GM23248 (cell line): ENCODE measurements at regions not wholly inside any gene's neighbourhood (a gene's known extent, or its start where the extent isn't known, plus 50 kb on each side); places are given as distances from the start of the nearest gene placed in this dataset.

Source experiments
- EZH2 ChIP-seq: fragments of 200-600 bp; sonication (generic); IDR thresholded peaks from 2 replicates; pipeline ENCODE4 v1.6.1; 2018; ENCODE audit warnings: antibody characterized with exemption, mild to moderate bottlenecking; ENCODE audit not compliant: insufficient read depth, poor library complexity, severe bottlenecking
- EZH2phosphoT487 ChIP-seq: fragments of 200-600 bp; sonication (generic); IDR thresholded peaks from 2 replicates; pipeline ENCODE4 v1.6.1; 2018; ENCODE audit warnings: antibody characterized with exemption, moderate library complexity, mild to moderate bottlenecking, low read depth; ENCODE audit not compliant: insufficient read depth

DNA sequence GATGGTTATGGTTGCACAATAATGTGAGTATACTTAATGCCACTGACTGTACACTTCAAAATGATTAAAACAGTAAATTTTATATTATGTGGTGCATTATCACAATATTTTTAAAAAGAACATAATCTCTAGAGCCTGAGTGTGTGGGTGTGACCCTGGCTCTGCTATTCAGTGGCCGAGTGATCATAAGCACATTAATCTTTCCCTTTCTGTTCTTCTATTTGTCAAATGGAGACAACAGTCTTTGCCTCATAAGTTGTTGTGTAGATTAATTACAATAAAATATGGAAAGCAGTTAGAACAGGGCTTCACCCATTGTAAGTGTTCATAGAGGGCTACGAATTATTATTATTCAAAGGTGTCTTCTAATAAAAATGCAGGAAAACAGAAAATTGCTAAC lies 548.6 kb downstream of the HTR1B start:
- no peak for TF ChIP-seq EZH2
- TF ChIP-seq EZH2phosphoT487, result no peak
